GM19043 (cell line): ENCODE measurements at regions not wholly inside any gene's neighbourhood (a gene's known extent, or its start where the extent isn't known, plus 50 kb on each side); places are given as distances from the start of the nearest gene placed in this dataset.

ENCODE experiments used
- ATAC-seq: cut with Tn5 transposase; IDR thresholded peaks from one replicate; pipeline ENCODE4 v1.9.1; 2021; ENCODE audit warnings: low read depth; ENCODE audit not compliant: unreplicated experiment

DNA sequence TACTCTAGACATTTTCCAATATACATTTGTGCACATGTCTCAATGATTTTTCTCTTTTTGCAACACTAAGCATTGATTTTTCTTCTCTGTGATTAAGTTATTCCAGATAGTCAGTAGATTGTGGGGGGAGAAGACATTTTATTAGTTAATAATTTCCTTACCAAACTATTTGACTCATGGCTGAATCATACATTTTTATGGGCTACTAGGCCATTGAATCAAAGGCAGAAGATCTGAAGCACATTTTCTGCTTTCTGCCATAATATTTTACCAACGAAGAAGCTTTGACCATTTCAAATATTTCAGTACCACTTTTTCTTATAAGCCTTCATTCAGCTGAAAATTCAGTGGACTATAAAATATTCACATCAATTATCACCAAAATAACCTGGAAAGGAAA, 175.6 kb downstream of the IRX2 start:
- no peak for ATAC-seq

DNA sequence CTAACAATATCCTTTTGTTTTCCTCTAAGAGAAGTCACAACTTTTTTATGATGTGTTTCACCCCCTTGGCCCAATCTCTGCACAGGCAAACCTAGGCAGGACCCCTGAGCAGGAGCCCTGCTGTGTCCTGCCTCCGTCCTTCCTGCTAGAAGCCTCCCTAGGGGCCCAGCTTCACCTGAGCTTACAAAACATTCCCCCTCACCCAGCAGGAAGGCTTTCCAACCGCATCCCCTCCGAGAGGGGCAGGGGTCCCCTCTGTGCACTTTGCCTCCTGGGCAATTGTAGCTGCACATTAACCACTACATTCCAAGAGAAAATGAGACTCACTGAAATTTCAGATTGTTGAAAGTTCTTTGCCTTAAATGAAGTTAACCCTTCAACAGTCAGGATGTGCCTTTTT, 176.2 kb downstream of the IRX2 start:
- ATAC-seq = no peak

DNA sequence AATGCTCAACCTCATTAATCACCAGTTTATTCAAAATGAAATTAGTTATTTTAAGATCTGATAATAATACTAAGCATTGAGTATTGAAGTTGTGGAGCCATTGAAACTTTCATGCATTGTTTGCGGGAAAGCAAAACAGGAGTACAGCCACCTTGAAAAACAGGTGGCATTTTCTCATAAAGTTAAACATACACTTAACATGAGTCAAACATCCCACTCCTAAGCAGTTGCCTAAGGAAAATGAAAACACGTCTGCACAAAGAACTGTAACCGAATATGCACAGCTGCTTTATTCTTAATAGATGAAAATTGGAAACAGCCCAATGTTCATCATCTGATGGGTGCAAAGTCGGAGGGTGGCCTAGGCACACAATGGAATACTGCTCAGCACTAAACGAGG, 177.3 kb downstream of the IRX2 start:
- no peak for ATAC-seq

- no peak for ATAC-seq
Measured at GRCh38 chr5:2570586-2570985, 180.9 kb downstream of the IRX2 start.

DNA sequence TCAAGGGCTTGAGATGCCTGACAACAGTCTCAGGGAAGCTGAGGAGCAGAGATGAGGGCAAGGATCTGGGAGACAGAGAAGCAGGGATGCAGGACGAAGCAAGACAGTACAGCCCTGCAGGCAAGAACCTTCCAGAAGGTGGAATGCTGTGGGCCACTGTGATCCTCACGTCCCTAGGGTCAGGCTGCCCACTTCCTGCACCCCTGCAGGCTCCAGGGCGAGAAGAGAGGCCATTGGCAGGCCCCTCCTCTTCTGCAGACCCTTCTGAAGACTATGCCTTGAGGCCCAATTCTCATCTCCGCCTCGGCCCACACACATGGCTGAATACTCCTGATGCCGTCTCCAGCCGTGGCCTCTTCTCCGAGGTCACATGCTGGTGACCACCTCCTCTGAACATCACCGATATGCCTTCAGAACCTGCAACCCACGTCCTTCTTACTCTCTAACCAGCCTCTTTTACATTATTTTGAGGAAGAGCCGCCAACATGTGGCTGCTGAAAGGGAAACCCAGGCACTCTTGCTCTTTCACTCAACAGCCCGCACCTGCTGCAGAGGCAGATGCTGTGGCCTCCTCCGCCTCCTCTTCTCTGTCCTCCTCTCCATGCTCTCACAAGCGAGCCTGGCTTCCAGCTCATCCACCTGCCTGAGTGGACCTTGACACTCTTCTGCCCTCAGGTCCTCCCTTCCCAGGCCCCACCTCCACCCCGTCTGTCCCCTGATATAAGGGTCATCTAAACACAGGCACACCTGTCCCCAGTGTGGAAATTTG, 181.5 kb downstream of the IRX2 start:
- ATAC-seq = no peak

DNA sequence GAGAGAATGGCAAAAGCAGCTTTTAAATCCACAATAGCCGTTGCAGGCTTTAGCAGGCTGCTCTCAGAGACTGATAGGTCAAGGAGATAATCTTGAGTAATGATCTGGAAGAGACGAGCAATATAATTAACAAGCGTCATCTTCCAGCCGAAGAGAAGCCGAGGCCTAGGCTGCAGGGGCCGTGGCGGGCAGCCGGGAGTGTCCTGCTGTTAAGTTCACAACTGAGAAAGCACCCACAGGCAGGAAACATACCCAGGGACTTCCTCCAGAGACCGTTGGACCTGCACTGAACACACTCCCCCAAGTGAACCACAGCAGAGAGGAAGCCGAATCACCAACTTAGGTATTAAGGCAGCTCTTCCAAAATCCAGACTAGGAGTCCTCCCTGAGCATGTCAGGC, 182.3 kb downstream of the IRX2 start:
- ATAC-seq = no peak

DNA sequence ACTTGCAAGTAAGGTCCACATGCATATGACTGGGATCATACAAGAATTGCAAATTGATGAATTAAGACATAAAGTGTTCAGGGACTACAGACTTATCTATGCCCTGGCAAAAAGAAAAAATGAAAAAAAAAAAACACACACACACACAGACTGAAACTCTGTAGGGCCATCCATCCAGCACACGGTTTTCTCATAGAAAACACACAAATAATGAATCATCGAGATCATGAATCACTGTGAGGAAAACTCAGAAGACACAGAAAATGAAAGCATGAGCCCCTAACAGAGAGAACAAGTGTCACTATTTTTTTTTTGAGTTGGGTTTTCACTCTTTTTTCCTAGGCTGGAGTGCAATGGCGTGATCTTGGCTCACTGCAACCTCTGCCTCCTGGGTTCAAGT, 185.2 kb downstream of the IRX2 start:
- no peak for ATAC-seq

DNA sequence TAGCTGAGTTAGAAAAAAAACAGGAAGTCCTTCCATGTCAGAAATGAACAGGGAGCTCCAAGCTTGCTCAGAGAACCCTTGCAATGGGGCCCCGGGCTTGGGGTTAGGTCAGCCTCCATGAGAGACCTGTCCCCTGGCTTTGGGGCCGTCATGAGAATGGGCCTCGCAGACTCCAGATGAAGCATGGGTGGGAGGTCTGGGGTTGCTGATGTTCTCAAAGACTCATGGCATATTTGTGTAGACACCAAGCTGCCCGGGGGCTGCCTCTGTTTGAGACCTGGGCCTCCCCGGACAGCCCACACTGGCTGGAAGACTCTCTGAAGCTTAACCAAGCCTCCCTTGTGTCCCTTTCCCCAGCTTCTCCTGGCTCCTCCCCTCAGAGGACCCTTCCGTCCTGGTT, 186.3 kb downstream of the IRX2 start:
- no peak for ATAC-seq

GRCh38 chr5:2563046-2563445, 188.4 kb downstream of the IRX2 start:
- ATAC-seq = no peak

DNA sequence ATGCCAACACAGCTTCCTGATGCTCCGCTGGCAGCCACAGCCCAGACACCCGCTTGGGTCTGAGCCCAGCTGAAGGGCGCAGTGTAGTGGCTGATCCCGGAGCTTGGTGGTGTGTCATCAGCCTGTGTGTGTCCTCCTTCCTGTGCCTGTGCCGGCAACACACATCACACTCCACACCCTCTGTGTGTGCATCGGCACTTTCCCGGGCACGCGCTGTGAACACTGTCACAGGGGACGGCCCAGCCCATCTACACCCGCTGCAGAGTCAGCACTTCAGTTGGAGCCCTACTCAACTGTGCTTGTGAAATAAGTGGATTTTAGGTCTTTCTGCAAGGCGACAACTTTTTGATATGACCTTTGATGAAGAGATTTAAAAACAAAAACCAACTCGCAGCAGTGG, 189.4 kb downstream of the IRX2 start:
- no peak for ATAC-seq

DNA sequence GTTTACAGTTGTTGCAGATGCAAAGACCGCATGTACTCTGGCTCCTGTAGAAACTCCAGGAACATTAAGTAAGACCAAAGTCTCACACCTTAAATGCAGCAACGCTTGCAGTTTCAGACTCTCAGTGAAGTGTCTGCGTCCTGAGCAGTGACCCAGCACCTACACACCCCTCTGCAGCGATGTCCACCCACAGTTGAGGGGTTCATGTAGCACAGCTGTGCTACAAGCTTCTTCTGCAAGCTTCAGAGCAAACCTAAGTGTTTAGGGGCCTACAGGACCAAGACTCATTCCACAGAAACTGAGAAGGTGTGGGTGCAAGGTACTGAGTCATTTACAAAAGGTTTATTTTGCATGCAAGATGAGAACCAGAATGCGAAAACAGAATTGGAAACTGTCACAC, 191.0 kb downstream of the IRX2 start:
- ATAC-seq = no peak

DNA sequence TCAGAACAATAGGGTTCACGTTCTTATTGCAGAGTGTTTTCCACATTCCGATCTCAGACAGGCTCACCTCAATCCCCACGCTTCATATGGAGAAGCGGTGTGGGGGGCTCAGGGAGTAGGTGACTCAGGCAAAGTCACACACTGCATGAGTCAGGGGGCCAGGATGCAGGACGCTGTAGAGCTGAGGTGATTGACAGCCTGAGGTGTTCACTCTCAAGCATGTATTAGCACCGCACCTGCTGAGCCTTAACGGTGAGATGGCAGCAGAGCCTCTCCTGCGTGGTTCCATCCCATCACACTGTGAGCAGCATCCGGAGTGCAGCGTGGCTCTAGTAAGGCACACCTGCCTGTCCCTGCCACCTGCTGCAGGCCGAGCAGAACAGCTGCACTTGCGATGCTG, 194.0 kb downstream of the IRX2 start:
- ATAC-seq = no peak

DNA sequence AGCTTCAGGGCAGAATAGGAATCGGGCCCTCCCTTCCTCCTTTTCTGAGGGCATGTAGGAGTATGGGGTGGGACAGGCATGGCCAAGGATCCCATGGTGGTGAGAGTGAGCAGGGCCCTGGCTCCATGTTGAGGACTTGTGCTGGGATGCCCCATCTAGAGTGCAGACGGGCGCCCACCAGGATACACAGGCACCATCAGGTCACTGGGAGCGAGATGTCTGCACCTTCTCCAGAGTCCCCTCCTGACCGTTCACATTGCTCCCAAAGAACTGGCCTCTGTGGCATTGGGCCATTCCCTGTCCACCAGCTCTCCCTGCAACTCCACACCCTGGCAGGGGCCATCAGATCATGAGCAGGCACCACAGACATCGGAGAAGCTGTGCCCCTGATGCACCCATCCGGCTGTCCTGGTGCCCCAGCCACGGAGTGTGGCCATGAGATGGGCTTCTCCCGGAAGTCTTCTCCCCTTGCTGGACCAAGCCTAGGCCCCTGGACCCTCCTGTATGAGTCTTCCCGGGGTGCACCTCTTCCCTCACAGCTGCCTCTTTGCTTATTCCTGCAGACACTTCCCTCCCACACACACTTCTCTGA, 195.0 kb downstream of the IRX2 start:
- ATAC-seq = no peak

GRCh38 chr5:2553611-2554010, 197.9 kb downstream of the IRX2 start:
- ATAC-seq = no peak

DNA sequence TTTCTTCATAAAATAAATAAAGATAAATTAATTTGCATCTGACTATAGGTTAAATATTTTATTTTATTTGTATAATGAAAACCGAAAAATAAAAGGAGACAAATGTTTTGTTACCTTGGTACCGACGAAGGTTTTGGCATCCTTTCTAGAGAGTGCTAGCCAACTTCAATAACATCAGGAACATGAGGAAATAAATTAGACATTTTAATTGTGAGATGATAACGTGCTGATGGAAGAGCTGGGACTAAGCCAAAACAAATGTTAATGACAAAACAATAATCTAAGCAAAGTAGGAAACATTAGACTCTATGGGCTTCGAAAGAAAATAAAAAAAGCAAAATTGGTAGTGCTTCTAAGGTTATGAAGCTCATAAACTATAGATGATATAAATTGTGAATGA, 201.0 kb downstream of the IRX2 start:
- ATAC-seq = no peak

- no peak for ATAC-seq
Measured at GRCh38 chr5:2549900-2550299, 201.6 kb downstream of the IRX2 start.

DNA sequence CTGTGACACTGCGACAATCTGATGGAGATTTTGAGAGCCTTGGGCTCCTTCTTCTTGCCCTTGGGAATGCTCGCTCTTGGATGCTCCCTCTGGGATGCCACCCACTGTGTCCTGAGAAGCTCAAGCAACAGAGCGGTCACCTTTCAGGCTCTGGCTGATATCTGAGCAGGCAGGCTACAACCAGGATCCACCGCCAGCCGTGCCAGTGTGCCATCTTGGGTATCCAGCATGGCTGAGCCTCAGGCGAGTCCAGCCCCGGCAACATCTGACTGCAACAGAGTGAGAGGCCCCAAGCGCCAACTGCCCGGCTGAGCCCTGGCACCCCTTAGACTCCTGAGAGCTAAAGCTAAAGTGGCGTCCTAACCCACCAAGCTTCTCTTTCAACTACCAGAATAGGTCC, 202.1 kb downstream of the IRX2 start:
- ATAC-seq = no peak

DNA sequence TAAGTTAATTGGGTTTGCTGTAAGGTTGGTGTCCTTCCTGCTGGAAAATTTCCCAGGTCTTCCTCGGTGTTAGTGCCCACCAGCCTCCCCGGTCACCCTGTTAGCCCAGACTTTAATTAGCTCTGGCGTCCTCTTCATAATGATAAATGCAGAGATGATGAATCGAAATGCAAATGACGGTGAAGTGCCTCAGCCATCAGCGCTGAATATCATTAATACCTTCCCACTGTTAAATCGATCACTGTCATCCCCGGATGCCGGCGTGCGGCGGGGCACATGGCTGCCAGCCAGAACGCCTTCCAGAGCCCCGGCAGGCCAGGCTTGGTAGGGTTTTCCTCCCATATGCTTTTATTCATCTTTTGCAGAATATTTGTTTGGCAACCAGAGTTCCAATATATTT, 204.5 kb downstream of the IRX2 start:
- ATAC-seq = no peak

- ATAC-seq = no peak
Measured at GRCh38 chr5:2544003-2544402, 207.5 kb downstream of the IRX2 start.

DNA sequence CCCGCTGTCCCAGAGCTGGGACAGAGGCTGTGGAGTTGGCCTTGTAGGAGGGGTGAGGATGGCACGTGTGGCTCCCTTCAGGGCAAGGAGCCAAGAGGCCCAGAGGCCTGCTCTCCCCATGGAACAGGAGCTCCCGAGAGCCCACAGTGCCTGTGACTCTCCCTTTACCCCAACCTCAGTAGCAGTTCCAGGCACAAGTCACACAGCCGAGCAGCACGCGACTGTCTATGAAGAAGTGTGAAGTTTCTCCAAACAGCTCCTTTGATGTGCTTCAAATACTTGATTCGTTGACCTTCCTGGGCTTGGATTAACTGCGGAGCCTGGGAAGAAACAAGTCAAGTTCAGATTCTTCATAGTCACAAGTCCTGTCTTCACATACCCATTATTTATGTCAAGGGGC, 208.7 kb downstream of the IRX2 start:
- no peak for ATAC-seq

DNA sequence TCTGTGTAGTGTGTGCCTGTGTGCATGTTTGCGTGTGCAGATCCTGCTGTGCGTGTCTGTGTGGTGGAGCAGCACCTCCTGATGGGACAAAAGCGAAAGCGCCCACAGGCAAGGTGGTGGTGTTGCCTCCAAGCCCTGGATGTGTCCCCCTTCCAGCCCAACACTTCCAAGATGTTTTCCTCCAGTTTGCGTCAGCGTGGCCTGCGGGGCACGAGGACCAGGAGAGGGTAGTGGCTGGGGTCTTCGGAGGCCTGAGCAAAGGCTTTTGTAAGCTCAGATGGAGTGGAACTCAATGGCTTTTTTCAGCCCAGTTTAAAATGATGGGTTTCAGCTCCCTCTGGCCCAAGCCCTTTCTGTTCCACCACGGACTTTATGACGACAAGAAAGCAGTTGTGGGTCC, 209.5 kb downstream of the IRX2 start:
- no peak for ATAC-seq

DNA sequence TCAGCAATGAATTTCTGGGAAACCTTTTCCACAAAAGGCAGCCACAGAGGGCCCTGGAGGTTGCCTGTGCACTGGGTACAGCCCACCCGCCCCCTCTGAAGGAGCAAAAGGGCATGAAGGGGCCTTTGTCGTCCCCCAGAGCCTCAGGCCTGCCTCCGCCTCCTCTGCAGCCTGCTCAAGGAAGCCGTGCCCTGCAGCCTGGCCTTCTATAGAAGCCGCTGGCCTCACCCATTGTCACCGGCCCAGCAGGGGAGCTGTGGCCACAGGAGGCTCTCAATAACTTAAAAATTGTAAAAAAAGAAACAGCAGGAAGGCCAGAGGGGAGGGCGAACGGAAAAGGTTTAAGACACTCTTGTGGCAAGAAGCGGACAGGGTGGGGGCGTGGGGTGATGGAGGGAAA, 213.3 kb downstream of the IRX2 start:
- no peak for ATAC-seq
